ENCODE measurements at regions not wholly inside any gene's neighbourhood (a gene's known extent, or its start where the extent isn't known, plus 50 kb on each side); places are given as distances from the start of the nearest gene placed in this dataset.

- no peaks in the 10 kb centered on the region for H3K27me3 ChIP-seq (ENCODE audit: control insufficient read depth, insufficient read depth, low read length)
- peak; percentile 11 for TF ChIP-seq CTCF (IDR thresholded peaks at IDR 0.05; ENCODE audit: insufficient read depth, low read length, severe bottlenecking)
- DNase-seq (ENCODE audit: low read depth) = no peak
- no peak overlapping the region for H3K4me3 ChIP-seq (ENCODE audit: low read depth, low read length)
- H3K36me3 ChIP-seq (ENCODE audit: control insufficient read depth, insufficient read depth, low read length) = no peaks in the 10 kb centered on the region
- FAIRE-seq = no peak
Observed at GRCh38 chr10:88108115-88108610, 244.7 kb downstream of the PTEN start.

- no peak for TF ChIP-seq CTCF (IDR thresholded peaks at IDR 0.05; ENCODE audit: insufficient read depth, low read length, severe bottlenecking)
- H3K4me3 ChIP-seq (ENCODE audit: low read depth, low read length) = no peak overlapping the region
- FAIRE-seq (peak; percentile 79), DNase-seq (ENCODE audit: low read depth) (peak; percentile 84)
- no peaks in the 10 kb centered on the region for H3K36me3 ChIP-seq (ENCODE audit: control insufficient read depth, insufficient read depth, low read length)
- H3K27me3 ChIP-seq (ENCODE audit: control insufficient read depth, insufficient read depth, low read length) = no peaks in the 10 kb centered on the region
Observed at GRCh38 chr10:88110355-88110754, 246.9 kb downstream of the PTEN start.

- TF ChIP-seq CTCF (IDR thresholded peaks at IDR 0.05; ENCODE audit: insufficient read depth, low read length, severe bottlenecking) = no peak
- Histone ChIP-seq H3K27me3 (ENCODE audit: control insufficient read depth, insufficient read depth, low read length) (no peaks in the 10 kb centered on the region), H3K36me3 (ENCODE audit: control insufficient read depth, insufficient read depth, low read length) (no peaks in the 10 kb centered on the region), H3K4me3 (ENCODE audit: low read depth, low read length) (no peak overlapping the region)
- FAIRE-seq = no peak
- DNase-seq (ENCODE audit: low read depth) = no peak
Observed at GRCh38 chr10:88110822-88111221, 247.4 kb downstream of the PTEN start.

- TF ChIP-seq CTCF (IDR thresholded peaks at IDR 0.05; ENCODE audit: insufficient read depth, low read length, severe bottlenecking) = no peak
- DNase-seq (ENCODE audit: low read depth) = no peak
- H3K27me3 ChIP-seq (ENCODE audit: control insufficient read depth, insufficient read depth, low read length) = no peaks in the 10 kb centered on the region
- no peak overlapping the region for H3K4me3 ChIP-seq (ENCODE audit: low read depth, low read length)
- FAIRE-seq = no peak
- no peaks in the 10 kb centered on the region for H3K36me3 ChIP-seq (ENCODE audit: control insufficient read depth, insufficient read depth, low read length)
Observed at GRCh38 chr10:88111294-88111693, 247.9 kb downstream of the PTEN start.

GRCh38 chr10:88113232-88113631, 249.8 kb downstream of the PTEN start:
- no peak overlapping the region for H3K4me3 ChIP-seq (ENCODE audit: low read depth, low read length)
- no peak for TF ChIP-seq CTCF (IDR thresholded peaks at IDR 0.05; ENCODE audit: insufficient read depth, low read length, severe bottlenecking)
- H3K27me3 ChIP-seq (ENCODE audit: control insufficient read depth, insufficient read depth, low read length) = no peaks in the 10 kb centered on the region
- DNase-seq (ENCODE audit: low read depth) (no peak), FAIRE-seq (no peak)
- H3K36me3 ChIP-seq (ENCODE audit: control insufficient read depth, insufficient read depth, low read length) = no peaks in the 10 kb centered on the region

GRCh38 chr10:88113657-88114272, 250.3 kb downstream of the PTEN start:
- no peak overlapping the region for H3K4me3 ChIP-seq (ENCODE audit: low read depth, low read length)
- no peak for DNase-seq (ENCODE audit: low read depth)
- H3K36me3 ChIP-seq (ENCODE audit: control insufficient read depth, insufficient read depth, low read length) = no peaks in the 10 kb centered on the region
- no peak for TF ChIP-seq CTCF (IDR thresholded peaks at IDR 0.05; ENCODE audit: insufficient read depth, low read length, severe bottlenecking)
- H3K27me3 ChIP-seq (ENCODE audit: control insufficient read depth, insufficient read depth, low read length) = no peaks in the 10 kb centered on the region
- no peak for FAIRE-seq
